GF-D8 (cell line): ENCODE measurements at regions not wholly inside any gene's neighbourhood (a gene's known extent, or its start where the extent isn't known, plus 50 kb on each side); places are given as distances from the start of the nearest gene placed in this dataset.
"Not testable (repeated sequence)": the region's sequence is repeated elsewhere in the genome, so short reads cannot be mapped to it uniquely, and the experiment has no call there.

Experiments
- DNase-seq: peaks from one replicate; lab custom pipeline; 2025; lab: John Stamatoyannopoulos, UW

- no peak for DNase-seq
Observed at GRCh38 chr2:120531863-120532600, 186.1 kb downstream of the INHBB start.

GRCh38 chr2:120533625-120534024, 187.7 kb downstream of the INHBB start:
- no peak for DNase-seq

- no peak for DNase-seq
Observed at GRCh38 chr2:120534457-120534856, 188.5 kb downstream of the INHBB start.

GRCh38 chr2:120535081-120535480, 189.1 kb downstream of the INHBB start:
- DNase-seq = no peak

- DNase-seq = no peak
Observed at GRCh38 chr2:120536141-120536540, 190.2 kb downstream of the INHBB start.

GRCh38 chr2:120538691-120539423, 192.9 kb downstream of the INHBB start:
- DNase-seq = no peak

- no peak for DNase-seq
Observed at GRCh38 chr2:120539424-120539936, 193.5 kb downstream of the INHBB start.

GRCh38 chr2:120539937-120540718, 194.2 kb downstream of the INHBB start:
- no peak for DNase-seq

- DNase-seq = no peak
Observed at GRCh38 chr2:120540719-120541552, 194.7 kb upstream of the GLI2 start.

GRCh38 chr2:120541553-120541932, 194.1 kb upstream of the GLI2 start:
- no peak for DNase-seq

- no peak for DNase-seq
Observed at GRCh38 chr2:120541972-120542670, 193.5 kb upstream of the GLI2 start.

- DNase-seq = no peak
Observed at GRCh38 chr2:120542911-120543527, 192.6 kb upstream of the GLI2 start.

- DNase-seq = no peak
Observed at GRCh38 chr2:120543899-120544298, 191.8 kb upstream of the GLI2 start.

GRCh38 chr2:120544522-120544921, 191.1 kb upstream of the GLI2 start:
- no peak for DNase-seq

GRCh38 chr2:120545007-120545406, 190.7 kb upstream of the GLI2 start:
- DNase-seq = not testable (repeated sequence)

GRCh38 chr2:120545521-120546047, 190.1 kb upstream of the GLI2 start:
- DNase-seq = no peak

- DNase-seq = no peak
Observed at GRCh38 chr2:120546048-120546864, 189.4 kb upstream of the GLI2 start.

- DNase-seq = no peak
Observed at GRCh38 chr2:120546865-120547390, 188.7 kb upstream of the GLI2 start.

GRCh38 chr2:120547662-120548061, 188.0 kb upstream of the GLI2 start:
- DNase-seq = no peak
